Caco-2 (cell line): ENCODE measurements at regions not wholly inside any gene's neighbourhood (a gene's known extent, or its start where the extent isn't known, plus 50 kb on each side); places are given as distances from the start of the nearest gene placed in this dataset.

Experiments used
- BruUV-seq: library from RNA; stranded (reverse); fragments of 400-500 nt; replicated peaks from 2 replicates; lab custom pipeline; 2021; lab: Mats Ljungman, UMichigan
- CTCF ChIA-PET: fragments of 300-600 bp; sonication (Branson Sonifier 250); formaldehyde crosslinking; loops from one replicate; lab custom pipeline; 2022; ENCODE audit warnings: antibody characterized with exemption; lab: Charles Lee
- POLR2A ChIA-PET: fragments of 300-600 bp; sonication (Branson Sonifier 250); formaldehyde crosslinking; loops from one replicate; lab custom pipeline; 2022; ENCODE audit warnings: antibody characterized with exemption; lab: Charles Lee
- DNase-seq, 2 experiments: peaks; one replicate each; pipeline versions ENCODE4 v3.0.0 to v3.0.0-alpha.2; 2020 to 2022
- H3K27me3 ChIP-seq: replicated peaks from 2 replicates; pipeline ENCODE4 v1.6.0; 2011; ENCODE audit warnings: low read length; ENCODE audit not compliant: control insufficient read depth, insufficient read depth
- H3K36me3 ChIP-seq: 2 replicates; pipeline ENCODE4 v1.5.1; 2011; ENCODE audit warnings: low read length; ENCODE audit not compliant: control insufficient read depth, insufficient read depth
- H3K4me1 ChIP-seq: fragments of 250-450 bp; sonication (Bioruptor Pico); 2 replicates; pipeline ENCODE4 v1.5.1; 2020; ENCODE audit warnings: mild to moderate bottlenecking
- H3K4me3 ChIP-seq: 2 replicates; pipeline ENCODE4 v1.5.1; 2011; ENCODE audit warnings: low read depth, mild to moderate bottlenecking, control low read depth, low read length
- H3K9me3 ChIP-seq: fragments of 250-450 bp; sonication (Bioruptor Pico); 2 replicates; pipeline ENCODE4 v1.5.1; 2020; ENCODE audit warnings: mild to moderate bottlenecking, moderate library complexity
- H3K27ac Mint-ChIP-seq: one replicate; pipeline ENCODE4 v1.8.0; 2022; ENCODE audit warnings: mixed read lengths; ENCODE audit not compliant: unreplicated experiment
- H3K27me3 Mint-ChIP-seq: one replicate; pipeline ENCODE4 v1.8.0; 2022; ENCODE audit warnings: mixed read lengths; ENCODE audit not compliant: insufficient read depth, unreplicated experiment
- H3K36me3 Mint-ChIP-seq: one replicate; pipeline ENCODE4 v1.8.0; 2022; ENCODE audit warnings: mild to moderate bottlenecking, mixed read lengths; ENCODE audit not compliant: insufficient read depth, unreplicated experiment
- H3K4me1 Mint-ChIP-seq: one replicate; pipeline ENCODE4 v1.8.0; 2022; ENCODE audit warnings: low read depth, mixed read lengths; ENCODE audit not compliant: unreplicated experiment
- H3K4me3 Mint-ChIP-seq: one replicate; pipeline ENCODE4 v1.8.0; 2022; ENCODE audit warnings: mild to moderate bottlenecking, moderate library complexity, mixed read lengths; ENCODE audit not compliant: unreplicated experiment
- H3K9me3 Mint-ChIP-seq: one replicate; pipeline ENCODE4 v1.8.0; 2022; ENCODE audit warnings: mixed read lengths; ENCODE audit not compliant: unreplicated experiment
- intact Hi-C: fragments of 100-400 bp; cut with micrococcal nuclease; formaldehyde crosslinking; loops from one replicate; pipeline ENCODE4 v1.10.0; 2022; ENCODE audit not compliant: unreplicated experiment
- TF ChIP-seq, protein P1 (sequence below), 2 experiments: fragments of 200-600 bp in 1 of 2; IDR thresholded peaks; 1 replicate in 1 of 2; 2 replicates in 1 of 2; pipeline versions ENCODE4 v1.5.1 to v1.8.0; 2011 to 2022; ENCODE audit warnings: antibody characterized with exemption in 1 of 2, control low read depth in 1 of 2, inconsistent platforms in 1 of 2, low read depth in 1 of 2, low read length in 1 of 2, mild to moderate bottlenecking in 1 of 2, moderate library complexity in 1 of 2; ENCODE audit not compliant: insufficient read depth in 1 of 2, severe bottlenecking in 1 of 2, unreplicated experiment in 1 of 2

DNA sequence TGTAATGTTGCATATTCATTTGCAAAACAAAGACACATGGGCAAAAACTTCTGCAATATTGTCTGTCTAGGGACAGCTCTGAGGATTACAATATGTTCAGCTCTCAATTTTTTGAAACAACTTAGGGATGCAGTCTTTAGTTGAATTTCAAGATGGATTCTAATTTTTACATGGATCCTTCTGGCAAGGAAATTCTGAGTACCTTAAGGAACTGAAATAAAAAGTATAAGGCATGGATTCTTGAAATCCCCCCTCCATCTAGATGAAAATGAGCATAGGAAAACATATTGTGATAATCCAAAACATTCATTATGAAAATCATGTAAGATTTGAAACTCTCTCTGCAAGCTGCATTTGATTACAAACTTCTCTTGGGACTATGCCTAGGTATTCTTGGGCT is 568.6 kb downstream of the CETN3 start:
- ChIA-PET CTCF (no interaction called here), POLR2A (no interaction called here)
- Mint-ChIP-seq H3K4me1 (peaks cover 6% of the 10 kb centered on the region), H3K27ac (no peak overlapping the region), H3K9me3 (peaks cover 5% of the 10 kb centered on the region), H3K27me3 (no peaks in the 10 kb centered on the region), H3K4me3 (no peak overlapping the region), H3K36me3 (no peaks in the 10 kb centered on the region)
- intact Hi-C loops, result loop anchor here (10.0 kb wide), 2 partner anchors 424 to 544 kb away; no protein-coding TSS in a partner anchor
- Histone ChIP-seq H3K36me3 (no peaks in the 10 kb centered on the region), H3K4me1 (no peaks in the 10 kb centered on the region), H3K9me3 (no peaks in the 10 kb centered on the region), H3K4me3 (no peak overlapping the region), H3K27me3 (no peaks in the 10 kb centered on the region)
- BruUV-seq, result no TSS peak
- TF ChIP-seq, protein P1, sequence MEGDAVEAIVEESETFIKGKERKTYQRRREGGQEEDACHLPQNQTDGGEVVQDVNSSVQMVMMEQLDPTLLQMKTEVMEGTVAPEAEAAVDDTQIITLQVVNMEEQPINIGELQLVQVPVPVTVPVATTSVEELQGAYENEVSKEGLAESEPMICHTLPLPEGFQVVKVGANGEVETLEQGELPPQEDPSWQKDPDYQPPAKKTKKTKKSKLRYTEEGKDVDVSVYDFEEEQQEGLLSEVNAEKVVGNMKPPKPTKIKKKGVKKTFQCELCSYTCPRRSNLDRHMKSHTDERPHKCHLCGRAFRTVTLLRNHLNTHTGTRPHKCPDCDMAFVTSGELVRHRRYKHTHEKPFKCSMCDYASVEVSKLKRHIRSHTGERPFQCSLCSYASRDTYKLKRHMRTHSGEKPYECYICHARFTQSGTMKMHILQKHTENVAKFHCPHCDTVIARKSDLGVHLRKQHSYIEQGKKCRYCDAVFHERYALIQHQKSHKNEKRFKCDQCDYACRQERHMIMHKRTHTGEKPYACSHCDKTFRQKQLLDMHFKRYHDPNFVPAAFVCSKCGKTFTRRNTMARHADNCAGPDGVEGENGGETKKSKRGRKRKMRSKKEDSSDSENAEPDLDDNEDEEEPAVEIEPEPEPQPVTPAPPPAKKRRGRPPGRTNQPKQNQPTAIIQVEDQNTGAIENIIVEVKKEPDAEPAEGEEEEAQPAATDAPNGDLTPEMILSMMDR (IDR thresholded peaks at IDR 0.05; ENCODE audit: insufficient read depth in 1 of 2, low read depth in 1 of 2, low read length in 1 of 2, severe bottlenecking in 1 of 2, unreplicated experiment in 1 of 2), result no peak
- DNase-seq, result no peak

DNA sequence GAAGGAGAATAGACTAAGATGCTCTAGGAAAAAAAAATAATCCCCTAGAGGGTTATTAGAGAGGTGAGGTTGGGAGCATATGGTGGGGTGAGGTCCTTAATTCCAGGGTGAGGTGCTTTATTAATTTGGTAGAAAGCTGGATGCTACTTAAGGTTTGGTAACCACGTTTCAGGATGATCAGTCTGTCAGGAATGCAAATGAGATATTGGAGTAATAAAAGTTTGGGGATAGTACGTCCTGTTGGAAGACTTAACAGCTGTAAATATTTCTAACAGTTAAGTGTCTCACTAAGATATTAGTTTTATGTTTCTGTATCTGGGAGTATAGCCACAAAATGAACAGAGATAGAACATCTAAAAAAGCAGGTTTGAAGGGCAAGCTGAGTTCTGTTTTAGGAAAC is 578.9 kb downstream of the CETN3 start:
- no peaks in the 10 kb centered on the region for H3K36me3 Mint-ChIP-seq
- intact Hi-C loops, result no loop called here
- CTCF ChIA-PET, result no interaction called here
- H3K9me3 Mint-ChIP-seq, result peaks cover 5% of the 10 kb centered on the region
- Histone ChIP-seq H3K4me1 (no peaks in the 10 kb centered on the region), H3K36me3 (no peaks in the 10 kb centered on the region), H3K9me3 (no peaks in the 10 kb centered on the region), H3K27me3 (no peaks in the 10 kb centered on the region), H3K4me3 (no peak overlapping the region)
- no peak overlapping the region for H3K27ac Mint-ChIP-seq
- DNase-seq, result no peak
- POLR2A ChIA-PET, result no interaction called here
- H3K4me1 Mint-ChIP-seq, result no peaks in the 10 kb centered on the region
- no peak overlapping the region for H3K4me3 Mint-ChIP-seq
- no TSS peak for BruUV-seq
- TF ChIP-seq, protein P1 (IDR thresholded peaks at IDR 0.05; ENCODE audit: insufficient read depth in 1 of 2, low read depth in 1 of 2, low read length in 1 of 2, severe bottlenecking in 1 of 2, unreplicated experiment in 1 of 2), result no peak
- H3K27me3 Mint-ChIP-seq, result no peaks in the 10 kb centered on the region

DNA sequence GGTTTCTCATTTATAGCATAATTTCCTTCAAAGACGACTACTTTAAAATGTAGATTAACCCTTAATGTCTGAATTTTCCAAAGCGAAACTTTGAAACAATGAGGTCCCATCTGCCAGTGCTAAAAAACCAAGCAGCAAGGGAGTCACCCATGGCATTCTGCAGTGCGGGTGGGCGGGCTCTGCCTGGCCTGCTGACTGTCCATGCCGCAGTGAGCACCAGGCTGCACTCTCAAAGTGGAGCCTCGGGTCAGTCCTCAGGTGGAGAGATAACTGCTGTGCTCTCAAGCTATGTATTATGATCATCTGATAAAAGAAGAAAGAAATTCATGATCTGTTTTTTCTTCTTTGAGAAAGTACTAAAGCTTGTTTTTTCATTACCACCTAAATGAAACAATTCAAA is 581.6 kb downstream of the CETN3 start:
- Mint-ChIP-seq H3K36me3 (no peaks in the 10 kb centered on the region), H3K4me1 (no peaks in the 10 kb centered on the region), H3K4me3 (no peak overlapping the region), H3K27me3 (no peaks in the 10 kb centered on the region), H3K27ac (no peak overlapping the region), H3K9me3 (no peaks in the 10 kb centered on the region)
- ChIA-PET POLR2A (no interaction called here), CTCF (no interaction called here)
- BruUV-seq, result no TSS peak
- Histone ChIP-seq H3K27me3 (no peaks in the 10 kb centered on the region), H3K36me3 (no peaks in the 10 kb centered on the region), H3K4me1 (no peaks in the 10 kb centered on the region), H3K9me3 (no peaks in the 10 kb centered on the region), H3K4me3 (no peak overlapping the region)
- TF ChIP-seq, protein P1 (IDR thresholded peaks at IDR 0.05; ENCODE audit: insufficient read depth in 1 of 2, low read depth in 1 of 2, low read length in 1 of 2, severe bottlenecking in 1 of 2, unreplicated experiment in 1 of 2), result no peak
- no peak for DNase-seq
- intact Hi-C loops, result no loop called here
